CD4-positive, alpha-beta T cell treated with Interleukin-12 subunit alpha and Interleukin-12 subunit beta, for 1 hour (primary cell): ENCODE measurements at regions not wholly inside any gene's neighbourhood (a gene's known extent, or its start where the extent isn't known, plus 50 kb on each side); places are given as distances from the start of the nearest gene placed in this dataset.
A peak's percentile ranks its signal among the peaks of the same experiment; 100 is the strongest.
"Not testable (repeated sequence)": the region's sequence is repeated elsewhere in the genome, so short reads cannot be mapped to it uniquely, and the experiment has no call there.

ENCODE experiments used
- DNase-seq: peaks from one replicate; pipeline ENCODE4 v3.0.0-alpha.2; 2020

DNA sequence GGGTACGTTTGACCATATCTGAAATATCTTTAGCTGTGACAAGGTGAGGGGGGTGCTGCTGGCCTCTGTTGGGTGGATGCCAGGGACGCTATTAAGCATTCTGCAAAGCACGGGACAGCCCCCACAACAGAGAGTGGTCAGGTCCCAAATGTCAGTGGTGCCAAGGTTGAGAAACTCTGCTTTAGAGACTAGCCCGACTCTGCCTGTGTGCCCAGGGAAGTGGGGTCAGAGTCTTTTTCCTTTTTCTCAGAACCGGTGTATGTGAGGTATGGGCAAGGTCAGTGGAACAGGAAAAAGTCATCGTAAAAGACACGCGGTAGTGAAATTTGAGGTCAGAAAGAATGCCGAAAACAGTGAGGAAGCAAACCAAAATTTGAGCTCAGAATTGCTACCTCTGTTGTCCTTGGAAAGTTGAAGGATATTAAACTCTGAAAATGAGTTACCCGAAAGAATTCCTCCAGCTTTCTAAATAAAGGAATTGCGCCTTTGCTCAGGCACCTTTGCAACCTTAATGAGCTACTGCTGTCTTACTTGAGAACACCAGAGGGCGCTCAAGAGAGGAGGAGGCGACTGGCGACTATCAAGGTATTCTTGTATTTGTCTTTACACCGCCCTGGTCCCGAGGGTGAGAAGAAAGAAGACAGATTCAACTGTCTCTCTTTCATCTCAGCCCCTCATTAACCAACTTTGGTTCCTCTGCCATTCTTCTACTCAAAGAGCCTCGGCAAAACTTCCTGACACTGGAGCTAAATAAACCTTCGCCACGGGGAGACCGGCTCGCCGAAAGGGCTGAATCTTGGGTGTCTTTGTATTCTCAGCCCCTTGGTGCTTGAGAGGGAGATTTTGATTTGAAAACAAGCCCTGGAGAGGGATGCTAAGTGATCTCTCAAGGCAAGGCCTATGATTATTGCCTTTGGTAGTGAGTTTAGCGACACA, 85.4 kb upstream of the OLIG2 start:
- peak; percentile 56 for DNase-seq

DNA sequence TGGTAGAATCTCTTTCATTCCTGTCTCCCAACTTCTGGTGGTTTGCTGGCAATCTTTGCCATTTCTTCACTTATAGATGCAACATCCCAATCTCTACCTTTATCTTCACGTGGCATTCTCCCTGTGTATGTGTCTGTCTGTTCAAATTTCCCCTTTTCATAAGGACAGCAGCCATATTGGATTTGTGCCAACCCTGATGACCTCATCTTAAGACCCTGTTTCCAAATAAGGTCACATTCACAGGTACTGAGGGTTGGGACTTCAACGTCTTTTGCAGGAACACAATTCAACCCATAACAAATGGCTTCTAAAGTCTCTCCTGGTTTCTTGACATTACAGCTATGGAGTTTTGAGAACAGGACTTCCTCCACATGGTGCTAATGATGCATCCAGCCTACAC, 84.5 kb upstream of the OLIG2 start:
- no peak for DNase-seq

DNA sequence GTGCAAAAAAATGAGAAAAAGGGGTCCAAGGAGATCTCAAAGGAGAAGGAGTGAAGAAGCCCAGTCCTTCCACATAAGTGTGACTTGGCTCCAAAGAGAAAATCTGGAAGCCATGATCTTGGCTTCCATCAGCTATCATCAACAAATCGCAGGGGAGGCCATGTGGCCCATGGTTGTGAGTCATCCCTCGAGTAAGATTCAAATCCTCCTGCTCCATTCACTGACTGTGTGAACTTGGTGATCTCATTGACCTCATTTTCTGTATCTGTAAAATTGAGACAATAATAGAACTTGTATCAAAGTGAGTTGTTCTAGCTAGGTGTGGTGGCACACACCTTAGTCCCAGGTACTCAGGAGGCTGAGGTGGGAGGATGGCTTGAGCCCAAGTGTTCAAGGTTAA, 79.1 kb upstream of the OLIG2 start:
- no peak for DNase-seq

DNA sequence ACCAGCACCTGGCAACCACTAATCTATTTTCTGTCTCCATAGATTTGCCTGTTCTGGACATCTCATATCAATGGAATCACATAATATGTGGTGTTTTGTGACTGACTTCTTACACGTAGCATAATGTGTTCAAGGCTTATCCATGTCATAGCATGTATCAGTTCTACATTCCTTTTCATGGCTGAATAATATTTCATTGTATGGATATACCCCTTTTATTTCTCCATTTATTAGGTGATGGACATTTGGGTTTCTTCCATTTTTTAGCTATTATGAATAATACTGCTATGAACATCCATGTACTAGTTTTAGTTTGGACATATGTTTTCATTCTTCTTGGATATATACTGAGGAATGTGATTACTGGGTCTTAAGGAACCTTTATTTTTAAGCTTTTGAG, 78.0 kb upstream of the OLIG2 start:
- no peak for DNase-seq

DNA sequence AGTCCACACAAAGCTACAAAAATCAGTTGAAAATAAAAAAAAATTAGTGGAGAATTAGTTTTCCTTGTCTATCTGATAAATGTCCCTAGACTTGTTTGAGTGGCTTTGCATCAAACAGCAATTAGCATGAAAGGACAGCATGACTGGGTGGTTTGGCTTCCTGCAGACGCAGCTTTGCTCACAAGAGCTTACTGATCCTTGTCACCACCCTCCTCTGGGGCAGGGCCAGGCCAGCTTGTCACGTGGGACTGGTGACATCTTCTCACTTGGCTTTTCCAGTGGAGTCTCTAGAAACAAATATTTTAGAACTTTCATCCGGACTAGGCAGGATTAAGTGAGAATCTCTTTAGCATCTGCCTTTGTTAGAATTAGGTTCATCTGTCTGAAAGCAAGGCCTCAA, 76.0 kb upstream of the OLIG2 start:
- DNase-seq, result no peak

DNA sequence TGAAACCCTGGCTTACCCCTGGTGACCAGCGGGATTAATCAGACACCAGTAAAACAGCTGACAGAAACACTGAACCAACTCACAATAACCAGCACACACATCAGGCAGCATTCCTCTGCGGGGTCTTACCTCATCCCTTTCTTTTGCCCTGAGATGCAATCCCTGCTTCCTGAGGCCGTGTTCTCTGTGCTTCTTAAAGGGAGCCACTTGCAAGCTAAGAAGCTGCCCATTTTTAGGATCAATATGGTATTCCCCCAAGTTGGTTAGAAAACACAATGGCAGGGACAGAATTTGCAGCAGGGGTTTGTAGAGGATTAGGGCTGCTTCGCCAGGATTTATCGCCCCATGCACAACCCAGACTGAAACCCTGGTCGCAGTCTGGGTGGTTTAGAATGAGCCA, 74.7 kb upstream of the OLIG2 start:
- no peak for DNase-seq

DNA sequence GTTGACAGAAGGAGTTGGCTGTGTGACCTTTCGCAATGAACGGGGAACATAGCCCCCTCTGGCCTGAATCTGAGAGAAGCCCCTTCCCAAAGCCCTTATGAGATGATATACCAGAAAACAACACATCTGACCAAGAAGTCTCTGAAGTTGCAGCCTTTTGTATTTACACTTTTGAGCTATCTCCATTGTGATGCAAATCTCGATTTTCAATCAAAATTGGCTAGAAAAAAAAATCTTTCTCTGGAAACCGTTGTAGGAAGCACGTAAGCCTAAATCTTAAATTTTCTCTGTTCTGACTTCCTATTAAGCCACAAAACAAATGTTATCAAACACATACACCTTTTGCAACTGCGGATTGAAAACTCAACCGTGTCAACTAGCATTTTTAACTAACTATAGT, 71.4 kb upstream of the OLIG2 start:
- DNase-seq, result no peak

DNA sequence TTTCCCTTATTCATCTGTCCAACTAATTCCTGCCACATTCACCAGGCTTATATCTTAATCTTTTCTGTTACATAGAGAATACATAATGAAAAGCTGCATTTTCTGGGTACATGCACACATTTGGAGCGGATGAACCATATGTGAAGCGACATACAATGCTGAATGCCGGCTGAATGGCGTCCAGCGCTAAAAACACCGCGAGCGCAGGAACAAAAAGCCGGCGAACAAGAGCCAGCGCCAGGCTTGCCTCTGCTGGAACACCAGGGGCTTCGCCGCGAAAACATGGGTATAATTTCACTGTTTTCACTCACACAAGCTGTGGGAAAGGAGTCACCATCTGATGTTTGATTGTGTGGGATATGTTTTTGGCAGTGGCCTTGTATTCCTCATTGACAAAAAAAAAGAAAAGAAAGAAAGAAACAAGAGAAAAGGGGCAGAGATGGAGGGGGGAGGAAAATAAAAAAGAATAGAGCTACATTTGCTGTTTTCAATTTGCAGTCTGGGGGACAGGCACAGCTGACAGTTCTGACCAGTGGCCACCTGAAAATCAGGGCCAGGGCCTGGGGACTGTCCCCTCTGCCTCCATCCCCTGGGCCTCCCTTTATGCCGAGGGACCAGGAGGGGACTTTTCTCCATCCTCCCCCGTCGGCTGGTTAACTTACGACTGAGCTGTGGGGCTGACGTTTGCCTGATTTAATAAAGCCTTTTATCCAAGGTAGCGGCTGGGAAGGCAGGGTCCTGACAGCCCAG, 70.2 kb upstream of the OLIG2 start:
- no peak for DNase-seq

DNA sequence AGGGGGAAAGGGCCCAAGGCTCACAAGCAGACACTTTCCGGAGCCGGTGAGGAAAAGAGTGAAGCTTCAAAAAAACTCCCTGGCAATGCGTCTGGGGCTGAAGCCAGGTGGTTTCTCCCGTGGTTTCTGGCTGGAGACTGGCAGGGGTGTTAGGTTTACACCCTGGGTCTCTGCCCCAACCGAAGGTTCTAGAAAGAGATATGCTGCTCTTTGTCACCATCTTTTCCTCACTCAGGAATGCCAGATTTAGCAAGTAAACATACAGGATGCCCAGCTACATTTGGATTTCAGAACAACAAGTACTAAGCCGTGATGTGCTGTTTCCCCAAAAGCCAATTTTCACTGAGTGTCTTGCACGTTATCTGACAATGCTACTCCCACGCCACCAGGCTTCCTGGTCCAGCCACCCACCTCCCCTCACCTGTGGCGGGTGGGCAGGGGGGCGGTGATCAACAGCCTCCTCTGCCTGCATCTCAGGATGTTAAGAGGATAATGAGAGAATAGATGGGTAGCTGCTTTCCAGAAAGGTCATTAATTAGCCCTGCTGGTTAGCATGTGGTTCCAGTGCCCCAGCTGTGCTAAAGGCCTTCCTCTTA, 69.6 kb upstream of the OLIG2 start:
- DNase-seq, result no peak

DNA sequence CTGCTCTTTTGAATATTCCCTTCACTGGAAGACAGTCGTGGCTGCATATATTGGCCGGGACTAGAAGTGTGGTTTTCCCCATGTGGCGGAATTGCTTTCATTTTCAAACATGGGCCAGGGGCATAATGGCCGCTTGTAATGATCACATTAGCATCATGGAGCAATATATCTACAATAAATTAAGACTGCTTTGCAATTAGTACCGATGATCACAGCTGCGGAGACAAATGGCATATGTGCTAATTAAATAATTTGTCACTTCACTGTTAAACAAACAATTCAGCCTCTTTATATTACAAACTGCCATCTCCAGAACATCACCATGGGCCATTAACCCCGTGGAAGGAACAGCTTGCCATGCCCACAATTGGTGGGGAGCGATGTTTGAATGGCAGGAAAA, 68.2 kb upstream of the OLIG2 start:
- no peak for DNase-seq

DNA sequence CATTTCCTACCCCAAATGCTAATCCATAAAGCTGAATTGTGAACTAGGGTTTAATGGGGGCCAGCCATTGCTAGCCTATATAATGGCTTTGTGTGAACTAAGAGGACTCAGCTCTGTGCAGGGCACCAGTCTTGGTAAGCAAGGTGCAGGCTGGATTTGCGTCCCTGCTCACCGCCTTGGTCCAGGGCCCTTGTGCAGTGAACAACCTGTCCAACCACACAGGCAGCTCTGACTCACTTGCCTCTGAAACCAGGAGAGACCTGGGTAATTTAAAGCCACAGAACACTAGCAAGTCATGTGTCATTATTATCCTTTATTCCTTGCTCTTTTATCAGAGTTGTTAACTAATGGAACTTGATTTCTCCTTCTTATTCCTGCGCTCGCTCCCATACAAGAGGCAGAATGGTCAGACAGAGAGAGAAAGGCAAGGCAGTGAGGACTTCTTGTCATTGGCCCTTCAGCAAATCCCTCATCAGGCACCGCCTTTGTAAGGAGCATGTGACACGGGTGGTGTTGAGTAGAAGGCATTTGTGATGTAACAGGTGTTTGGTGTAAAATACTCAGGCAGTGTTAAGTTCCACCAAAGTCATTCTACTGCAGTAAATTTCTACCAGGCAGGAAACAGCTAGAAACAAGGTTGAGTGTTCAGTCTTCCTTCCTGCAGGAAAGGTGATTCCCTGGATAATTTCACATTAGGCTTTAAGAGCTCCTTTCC, 67.3 kb upstream of the OLIG2 start:
- DNase-seq, result no peak

DNA sequence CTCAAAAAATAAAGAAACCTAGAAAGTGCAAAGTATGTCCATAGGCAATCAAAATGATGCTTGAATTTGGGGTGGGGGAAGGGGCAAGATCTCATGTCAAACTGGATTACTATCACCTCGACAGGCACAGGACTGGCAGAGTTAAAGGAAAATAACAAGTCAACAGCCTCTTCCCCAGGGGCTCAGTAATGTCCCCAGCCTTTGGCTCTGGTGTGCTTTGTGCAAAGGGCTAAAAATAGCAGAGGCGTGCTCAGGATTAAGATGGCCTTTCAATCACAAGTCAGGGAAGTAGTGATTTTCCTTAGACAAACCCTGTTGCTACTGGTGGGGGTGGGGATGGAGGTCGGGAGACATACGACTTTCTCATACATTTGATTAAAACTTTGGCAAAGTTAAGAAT, 63.5 kb upstream of the OLIG2 start:
- no peak for DNase-seq

DNA sequence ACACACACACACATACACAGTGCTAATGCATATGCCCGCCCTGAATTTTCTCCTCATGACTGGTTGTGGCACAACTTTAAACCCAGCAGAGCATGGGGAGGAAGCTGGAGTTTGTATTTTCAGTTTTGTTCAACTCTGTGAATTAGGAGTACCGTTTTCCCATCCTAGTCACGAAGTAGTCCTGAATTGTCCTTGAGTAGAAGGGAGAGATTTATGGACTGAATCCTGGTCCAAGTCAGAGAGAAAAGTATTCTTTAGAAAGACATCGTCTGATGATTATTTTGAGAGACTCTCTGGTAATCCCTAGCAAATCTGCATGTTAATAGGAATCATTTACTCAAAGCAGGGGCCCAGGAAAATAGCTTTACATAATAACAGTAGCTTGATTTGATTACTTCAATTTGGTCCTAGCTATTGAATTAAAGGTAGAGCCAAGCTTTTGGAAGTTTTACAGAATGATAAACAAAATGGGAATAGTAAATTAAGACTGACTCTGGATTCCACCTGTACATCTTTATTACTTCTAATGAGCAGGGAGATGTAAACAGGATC, 60.5 kb upstream of the OLIG2 start:
- DNase-seq, result no peak

DNA sequence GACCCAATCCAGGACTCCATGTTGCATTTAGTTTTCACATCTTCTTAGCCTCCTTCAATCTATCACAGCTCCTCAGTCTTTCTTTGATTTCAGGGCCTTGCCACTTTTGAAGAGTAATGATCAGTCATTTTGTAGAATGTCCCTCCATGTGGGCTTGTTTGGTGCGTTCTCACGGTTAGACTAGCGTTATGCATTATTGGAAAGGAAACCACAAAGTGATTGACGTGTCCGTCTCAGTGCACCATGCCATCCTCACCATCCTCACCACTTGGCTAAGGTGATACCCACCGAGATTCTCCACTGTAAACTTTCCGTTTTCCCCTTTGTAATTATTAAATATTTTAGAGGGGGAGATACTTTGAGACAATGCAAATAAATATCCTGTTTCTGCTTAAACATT, 59.6 kb upstream of the OLIG2 start:
- peak; percentile 11 for DNase-seq

DNA sequence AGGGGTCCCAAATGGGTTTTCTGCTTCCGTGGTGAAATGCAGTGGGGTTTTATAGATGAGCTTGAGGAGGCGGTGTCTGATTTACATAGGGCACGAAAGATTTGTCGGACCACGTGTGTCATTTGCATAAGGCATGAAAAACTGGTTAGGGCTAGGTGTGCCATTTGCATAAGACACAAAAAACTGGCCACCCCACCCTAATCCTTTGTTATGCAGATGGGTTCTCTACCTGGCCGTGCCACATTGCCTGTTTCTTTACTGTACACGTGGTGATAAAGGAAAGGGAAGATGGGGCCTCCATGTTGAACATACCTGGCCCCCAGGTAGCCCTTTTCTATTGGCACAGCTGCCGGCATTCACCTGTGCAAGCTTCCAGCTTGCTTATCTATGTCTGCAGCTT, 57.6 kb upstream of the OLIG2 start:
- DNase-seq, result not testable (repeated sequence)

DNA sequence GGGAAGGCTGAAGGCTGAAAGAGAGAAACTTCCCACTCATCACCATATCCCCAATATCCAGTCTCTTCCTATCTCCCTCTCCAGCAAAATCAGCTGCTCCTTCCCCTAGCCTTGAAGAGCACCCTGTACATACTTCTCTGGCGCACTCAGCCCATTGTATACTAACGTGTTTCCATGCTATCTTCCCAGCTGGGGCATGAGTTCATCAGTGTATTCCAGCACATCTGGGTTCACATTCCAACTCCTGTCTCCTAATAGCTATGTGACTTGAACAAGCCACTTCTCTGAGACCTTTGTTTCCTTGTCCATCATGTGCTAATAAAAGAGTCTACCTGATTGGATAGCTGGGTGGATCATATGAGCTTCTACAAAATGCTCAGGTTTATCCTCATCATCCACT, 51.1 kb upstream of the OLIG2 start:
- DNase-seq, result no peak

DNA sequence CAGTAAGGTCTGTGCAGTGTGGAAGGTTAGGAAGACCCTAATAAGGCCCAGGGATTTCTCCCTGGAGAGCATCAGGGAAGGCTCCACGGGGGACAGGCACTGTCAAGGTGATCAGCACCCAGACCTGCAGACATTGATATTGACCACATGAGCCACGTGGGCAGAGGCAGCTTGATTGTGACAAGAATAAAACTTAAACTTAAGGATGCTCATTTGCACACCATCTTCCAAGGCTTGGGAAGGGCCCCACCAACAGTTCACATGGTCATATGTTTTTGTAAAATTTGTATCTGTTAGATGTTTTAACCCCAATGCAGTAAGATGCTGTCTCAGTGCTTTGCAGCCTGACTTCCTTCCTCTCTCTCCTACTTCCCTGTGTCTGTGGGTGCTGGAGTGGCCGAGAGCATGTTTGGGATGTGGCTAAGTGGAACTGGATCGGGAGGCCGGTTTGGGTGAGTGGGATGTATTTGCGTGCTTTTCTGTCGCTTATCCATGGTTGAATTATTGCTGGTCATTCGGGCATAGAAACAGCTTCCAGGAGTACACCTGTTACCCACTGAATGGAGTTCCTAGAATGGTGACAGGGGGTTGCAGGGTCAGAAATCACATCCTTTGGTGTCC, 49.8 kb upstream of the OLIG2 start:
- DNase-seq, result no peak
